ENCODE measurements at regions not wholly inside any gene's neighbourhood (a gene's known extent, or its start where the extent isn't known, plus 50 kb on each side); places are given as distances from the start of the nearest gene placed in this dataset.

DNA sequence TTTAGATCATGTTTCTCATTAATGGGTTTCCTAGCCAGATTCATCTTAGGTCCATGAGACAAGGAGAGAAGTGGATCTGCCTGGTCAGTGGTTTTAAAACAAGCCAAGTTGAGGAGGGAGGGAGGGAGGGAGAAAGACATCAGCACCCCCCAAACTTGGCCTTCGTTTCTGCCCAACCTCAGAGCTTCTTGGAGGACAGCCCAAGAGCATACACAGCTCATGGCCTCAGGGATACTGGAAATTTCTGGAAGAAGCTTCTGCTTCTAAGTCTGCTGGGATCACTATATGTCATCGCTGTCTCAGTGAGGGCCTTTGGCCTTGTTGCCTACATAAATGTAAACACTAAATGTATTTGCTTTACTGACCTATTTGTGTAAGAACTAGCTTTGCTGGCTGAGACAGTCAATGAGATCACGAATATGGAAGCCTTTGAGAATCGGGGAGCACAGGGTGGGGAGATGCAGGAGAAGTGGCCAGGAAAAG lies 375.1 kb downstream of the BUD13 start:
- no peak for DNase-seq
- peaks cover 3% of the 10 kb centered on the region for H3K27me3 Mint-ChIP-seq (ENCODE audit: low read depth, poor library complexity)
- no peaks in the 10 kb centered on the region for H3K36me3 Mint-ChIP-seq (ENCODE audit: low read depth)
- H3K9me3 Mint-ChIP-seq: peaks cover 17% of the 10 kb centered on the region
- H3K4me3 Mint-ChIP-seq: no peak overlapping the region
- TF ChIP-seq, protein P1, sequence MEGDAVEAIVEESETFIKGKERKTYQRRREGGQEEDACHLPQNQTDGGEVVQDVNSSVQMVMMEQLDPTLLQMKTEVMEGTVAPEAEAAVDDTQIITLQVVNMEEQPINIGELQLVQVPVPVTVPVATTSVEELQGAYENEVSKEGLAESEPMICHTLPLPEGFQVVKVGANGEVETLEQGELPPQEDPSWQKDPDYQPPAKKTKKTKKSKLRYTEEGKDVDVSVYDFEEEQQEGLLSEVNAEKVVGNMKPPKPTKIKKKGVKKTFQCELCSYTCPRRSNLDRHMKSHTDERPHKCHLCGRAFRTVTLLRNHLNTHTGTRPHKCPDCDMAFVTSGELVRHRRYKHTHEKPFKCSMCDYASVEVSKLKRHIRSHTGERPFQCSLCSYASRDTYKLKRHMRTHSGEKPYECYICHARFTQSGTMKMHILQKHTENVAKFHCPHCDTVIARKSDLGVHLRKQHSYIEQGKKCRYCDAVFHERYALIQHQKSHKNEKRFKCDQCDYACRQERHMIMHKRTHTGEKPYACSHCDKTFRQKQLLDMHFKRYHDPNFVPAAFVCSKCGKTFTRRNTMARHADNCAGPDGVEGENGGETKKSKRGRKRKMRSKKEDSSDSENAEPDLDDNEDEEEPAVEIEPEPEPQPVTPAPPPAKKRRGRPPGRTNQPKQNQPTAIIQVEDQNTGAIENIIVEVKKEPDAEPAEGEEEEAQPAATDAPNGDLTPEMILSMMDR (IDR thresholded peaks at IDR 0.05): no peak
- peaks cover 5% of the 10 kb centered on the region for H3K4me1 Mint-ChIP-seq
- H3K27ac Mint-ChIP-seq: no peak overlapping the region

DNA sequence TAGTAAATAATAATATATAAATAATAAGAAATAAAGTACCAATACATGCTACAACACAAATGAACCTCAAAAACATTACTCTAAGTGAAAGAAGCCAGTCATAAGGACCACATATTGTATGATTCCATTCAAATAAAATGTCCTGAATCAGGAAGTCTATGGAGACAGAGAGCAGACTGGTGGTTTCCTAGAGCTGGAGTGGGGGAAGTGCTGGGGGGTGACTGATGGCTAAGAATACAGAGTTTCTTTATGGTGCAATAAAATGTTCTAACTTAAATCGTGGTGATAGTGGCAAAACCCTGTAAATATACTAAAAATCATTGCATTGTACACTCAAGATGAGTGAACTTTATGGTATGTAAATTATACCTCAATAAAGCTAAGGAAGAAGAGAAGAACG lies 376.5 kb downstream of the BUD13 start:
- H3K4me3 Mint-ChIP-seq: no peak overlapping the region
- DNase-seq: no peak
- peaks cover 5% of the 10 kb centered on the region for H3K4me1 Mint-ChIP-seq
- no peak overlapping the region for H3K27ac Mint-ChIP-seq
- H3K27me3 Mint-ChIP-seq (ENCODE audit: low read depth, poor library complexity): peaks cover 8% of the 10 kb centered on the region
- TF ChIP-seq, protein P1 (IDR thresholded peaks at IDR 0.05): no peak
- peaks cover 18% of the 10 kb centered on the region for H3K9me3 Mint-ChIP-seq
- no peaks in the 10 kb centered on the region for H3K36me3 Mint-ChIP-seq (ENCODE audit: low read depth)

DNA sequence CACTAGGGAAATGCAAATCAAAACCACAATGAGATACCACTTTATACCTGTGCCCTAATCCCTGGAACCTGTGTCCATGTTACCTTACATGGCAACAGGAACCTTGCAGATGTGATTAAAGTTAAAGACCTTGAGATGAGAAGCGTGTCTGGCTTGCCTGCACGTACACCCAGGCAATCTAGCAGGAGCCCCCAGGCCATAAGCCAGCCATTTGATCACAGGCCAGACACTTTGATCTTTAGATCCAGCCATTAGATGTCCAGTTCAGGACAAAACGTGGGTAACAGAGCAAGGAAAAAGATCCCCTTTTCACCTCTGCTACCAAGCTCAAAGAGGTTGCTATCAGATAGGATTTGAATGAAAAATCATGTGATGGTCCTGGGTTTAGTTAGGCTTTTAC lies 378.8 kb downstream of the BUD13 start:
- Mint-ChIP-seq H3K4me3 (no peak overlapping the region), H3K27me3 (ENCODE audit: low read depth, poor library complexity) (peaks cover 8% of the 10 kb centered on the region), H3K36me3 (ENCODE audit: low read depth) (no peaks in the 10 kb centered on the region), H3K4me1 (peaks cover 5% of the 10 kb centered on the region), H3K27ac (no peak overlapping the region), H3K9me3 (peaks cover 18% of the 10 kb centered on the region)
- DNase-seq: no peak
- TF ChIP-seq, protein P1 (IDR thresholded peaks at IDR 0.05): no peak

DNA sequence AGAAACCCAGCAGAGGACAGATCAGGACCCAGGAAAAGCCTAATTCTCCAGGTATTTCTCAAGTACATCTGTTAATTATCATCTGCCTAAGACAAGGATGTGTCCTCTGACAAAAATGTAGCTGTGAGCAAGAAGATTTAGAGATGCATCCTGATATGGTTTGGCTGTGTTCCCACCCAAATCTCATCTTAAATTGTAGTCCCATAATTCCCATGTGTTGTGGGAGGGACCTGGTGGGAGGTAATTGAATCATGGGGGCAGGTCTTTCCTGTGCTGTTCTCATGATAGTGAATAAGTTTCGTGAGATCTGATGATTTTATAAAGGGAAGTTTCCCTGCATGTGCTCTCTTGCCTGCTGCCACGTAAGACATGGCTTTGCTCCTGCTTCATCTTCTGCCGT lies 381.8 kb downstream of the BUD13 start:
- H3K27ac Mint-ChIP-seq: no peak overlapping the region
- peaks cover 18% of the 10 kb centered on the region for H3K9me3 Mint-ChIP-seq
- no peak for DNase-seq
- H3K27me3 Mint-ChIP-seq (ENCODE audit: low read depth, poor library complexity): peaks cover 5% of the 10 kb centered on the region
- TF ChIP-seq, protein P1 (IDR thresholded peaks at IDR 0.05): no peak
- H3K4me1 Mint-ChIP-seq: peaks cover 4% of the 10 kb centered on the region
- H3K36me3 Mint-ChIP-seq (ENCODE audit: low read depth): no peaks in the 10 kb centered on the region
- H3K4me3 Mint-ChIP-seq: no peak overlapping the region

DNA sequence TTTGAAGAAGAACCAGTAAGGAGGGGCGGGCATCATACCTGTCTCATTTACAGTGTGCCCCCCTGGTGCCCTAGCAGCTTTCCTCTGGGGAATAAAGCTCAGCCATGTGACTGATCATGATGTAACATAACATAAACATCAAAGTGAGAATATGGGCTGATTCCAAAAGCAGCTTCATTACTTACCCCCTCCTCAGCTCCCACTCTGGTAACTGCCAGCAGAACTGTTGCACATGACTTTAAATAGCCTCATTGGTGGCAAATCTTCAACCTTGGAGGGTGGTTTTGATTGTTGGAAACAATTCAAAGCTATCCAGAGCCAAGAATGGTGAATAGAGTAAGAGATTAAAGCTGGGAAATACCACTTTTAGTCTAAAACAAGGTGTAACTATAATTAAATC lies 384.6 kb downstream of the BUD13 start:
- H3K36me3 Mint-ChIP-seq (ENCODE audit: low read depth): no peaks in the 10 kb centered on the region
- DNase-seq: no peak
- peaks cover 6% of the 10 kb centered on the region for H3K9me3 Mint-ChIP-seq
- TF ChIP-seq, protein P1 (IDR thresholded peaks at IDR 0.05): no peak
- H3K27me3 Mint-ChIP-seq (ENCODE audit: low read depth, poor library complexity): peaks cover 5% of the 10 kb centered on the region
- H3K27ac Mint-ChIP-seq: no peak overlapping the region
- peaks cover 14% of the 10 kb centered on the region for H3K4me1 Mint-ChIP-seq
- H3K4me3 Mint-ChIP-seq: no peak overlapping the region

DNA sequence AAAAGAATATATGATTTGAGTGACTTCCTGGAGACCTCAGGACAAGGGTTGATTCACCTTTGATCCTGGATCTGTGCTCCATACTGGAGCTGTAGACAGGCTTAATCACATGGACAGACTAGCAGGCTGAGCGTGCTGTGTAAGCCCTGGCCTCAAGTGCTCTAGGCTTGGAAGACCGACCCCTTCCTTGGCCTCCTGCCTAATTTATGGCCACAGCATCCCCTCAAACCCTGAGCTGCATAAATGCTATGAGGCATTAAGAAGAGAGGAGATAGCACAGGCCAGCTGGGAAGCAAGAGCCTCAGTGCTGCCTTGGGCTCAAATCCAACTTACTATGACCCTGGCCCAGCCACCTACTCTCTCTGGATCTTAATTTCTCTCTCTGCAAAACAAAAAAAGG lies 385.1 kb downstream of the BUD13 start:
- Mint-ChIP-seq H3K27me3 (ENCODE audit: low read depth, poor library complexity) (peaks cover 5% of the 10 kb centered on the region), H3K36me3 (ENCODE audit: low read depth) (no peaks in the 10 kb centered on the region), H3K9me3 (peaks cover under 1% of the 10 kb centered on the region), H3K4me3 (no peak overlapping the region), H3K27ac (no peak overlapping the region), H3K4me1 (peaks cover 14% of the 10 kb centered on the region)
- no peak for DNase-seq
- TF ChIP-seq, protein P1 (IDR thresholded peaks at IDR 0.05): no peak

Data from nephron progenitor cell (in vitro differentiated cells).